HG02610 (cell line): ENCODE measurements at regions not wholly inside any gene's neighbourhood (a gene's known extent, or its start where the extent isn't known, plus 50 kb on each side); places are given as distances from the start of the nearest gene placed in this dataset.

Experiments used
- ATAC-seq: cut with Tn5 transposase; IDR thresholded peaks from one replicate; pipeline ENCODE4 v1.9.1; 2021; ENCODE audit warnings: mild to moderate bottlenecking, moderate library complexity; ENCODE audit not compliant: unreplicated experiment

DNA sequence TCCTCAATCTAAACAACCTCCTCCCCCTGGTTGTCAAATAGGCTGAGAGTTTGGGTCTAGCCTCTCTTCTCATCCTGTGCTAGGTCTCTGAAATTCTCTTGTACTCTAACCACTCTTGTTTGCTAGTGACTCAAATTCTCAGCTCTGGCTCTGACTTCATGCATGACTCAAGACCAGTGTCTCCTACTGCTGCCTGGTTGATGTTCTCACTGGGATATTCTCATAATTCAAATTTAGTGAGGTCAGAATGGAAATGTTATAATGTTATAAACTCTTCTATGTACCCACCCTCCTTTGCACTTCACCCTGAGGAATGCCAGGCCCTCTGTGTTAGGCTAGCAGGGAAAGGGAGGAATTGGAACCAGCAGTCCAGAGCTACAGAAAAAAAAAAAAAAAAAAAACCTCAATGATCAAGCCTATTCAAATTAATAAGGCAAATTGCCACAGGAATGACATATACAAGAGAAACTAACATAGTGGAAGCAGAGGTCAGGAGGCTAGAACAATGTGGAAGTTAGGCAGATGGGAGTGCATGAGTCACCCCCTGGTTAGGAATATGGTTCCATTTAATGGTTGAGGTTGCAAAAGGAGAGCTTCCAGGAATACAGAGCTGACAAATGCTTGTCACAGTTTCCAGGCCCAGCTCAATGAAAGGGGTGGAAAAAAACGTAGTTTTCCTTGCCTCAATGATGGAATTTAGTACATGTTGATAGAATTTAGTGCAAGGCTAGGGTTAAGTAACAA, 459.5 kb downstream of the RMST start:
- ATAC-seq = no peak

DNA sequence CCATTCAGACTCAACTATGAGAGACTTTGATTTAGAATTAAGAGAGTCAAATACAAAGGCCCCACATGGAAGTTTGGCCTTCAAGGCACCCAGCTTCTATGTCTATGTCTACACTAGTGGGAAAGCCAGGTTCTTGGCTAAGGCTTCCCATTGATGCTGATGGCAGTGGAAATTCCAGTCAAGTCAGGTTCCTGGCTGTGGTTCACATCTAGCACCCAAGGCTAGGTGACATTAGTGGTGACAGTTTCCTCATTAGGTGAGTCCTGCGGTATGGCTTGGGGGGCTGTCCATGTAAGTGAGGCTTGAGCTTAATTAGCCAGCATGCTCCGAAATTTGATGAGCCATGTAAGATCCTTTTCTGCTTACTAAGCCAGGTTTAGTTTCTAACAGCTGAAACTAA, 460.9 kb downstream of the RMST start:
- no peak for ATAC-seq

DNA sequence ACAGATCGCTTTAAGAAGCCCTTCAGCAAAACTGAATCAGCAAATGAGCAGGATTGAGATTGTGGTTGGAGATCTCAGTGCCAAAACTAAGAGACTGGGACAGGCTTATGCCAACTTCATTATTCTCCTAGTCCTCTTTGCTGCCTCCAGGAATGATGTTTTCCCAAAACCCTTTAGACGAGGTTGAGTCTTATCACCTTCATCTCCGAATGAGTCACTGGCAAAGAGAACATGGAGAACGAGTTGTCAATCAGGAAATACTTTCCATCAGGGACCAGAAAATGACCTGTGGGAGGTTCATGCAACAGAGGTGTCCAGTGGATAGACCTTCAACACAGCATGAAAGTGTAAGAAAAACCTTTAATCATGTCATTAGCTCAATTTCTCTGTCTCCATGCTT, 461.5 kb downstream of the RMST start:
- no peak for ATAC-seq

DNA sequence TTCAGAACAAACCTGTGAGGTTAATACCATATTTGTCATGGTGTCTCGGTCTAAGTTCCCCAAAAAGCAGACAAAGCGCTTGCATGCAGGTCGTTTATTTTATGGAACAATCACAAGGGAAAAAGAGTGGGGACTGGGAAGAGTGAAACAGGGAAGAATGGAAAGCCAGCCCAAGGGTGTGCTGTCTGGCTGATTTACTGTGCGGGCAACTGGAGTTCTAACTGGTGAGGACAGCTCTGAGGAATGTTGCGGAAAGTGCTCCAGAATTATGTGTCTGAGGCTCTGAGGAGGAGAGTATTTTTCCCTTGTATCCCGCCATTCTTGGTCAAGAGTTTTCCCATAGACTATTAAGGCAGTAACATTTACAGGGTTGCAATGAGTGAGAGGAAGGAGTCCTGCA, 465.4 kb downstream of the RMST start:
- ATAC-seq = no peak

DNA sequence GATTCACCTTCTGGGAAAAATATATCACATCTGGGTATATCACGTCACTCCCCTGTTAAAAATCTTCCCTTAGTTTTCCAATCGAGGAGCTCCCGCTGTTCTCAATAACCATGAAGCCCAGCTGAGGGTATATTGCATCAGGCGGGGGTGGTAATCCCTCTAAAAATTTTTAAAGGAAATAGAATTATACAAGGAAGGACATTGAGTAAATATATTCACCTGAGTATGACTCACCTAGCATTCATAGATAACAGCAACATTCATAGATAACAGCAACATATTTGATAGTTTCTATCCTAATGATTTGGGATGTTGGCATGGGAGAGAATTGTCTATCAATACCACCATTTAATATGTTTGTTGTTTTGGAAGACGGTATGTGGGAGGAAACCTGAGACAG, 473.6 kb downstream of the RMST start:
- no peak for ATAC-seq

DNA sequence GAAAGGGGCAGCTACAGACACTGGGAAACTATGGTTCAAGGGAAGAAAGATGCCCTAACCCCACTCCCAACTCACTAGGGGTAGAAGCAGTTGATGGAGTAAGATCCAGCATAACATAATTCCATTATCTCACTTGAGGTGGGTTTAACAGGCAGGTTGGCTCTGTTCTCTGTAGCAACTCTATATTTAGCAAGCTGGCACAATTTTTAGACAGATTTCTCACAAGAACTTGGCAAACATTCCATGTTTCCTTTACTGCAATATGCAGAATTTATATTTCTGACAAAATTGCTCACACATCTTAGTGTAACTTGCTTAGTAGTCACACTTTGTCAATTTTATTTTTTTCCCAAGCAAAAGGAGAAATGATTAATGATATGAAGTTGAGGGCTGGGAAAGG, 475.4 kb downstream of the RMST start:
- no peak for ATAC-seq

DNA sequence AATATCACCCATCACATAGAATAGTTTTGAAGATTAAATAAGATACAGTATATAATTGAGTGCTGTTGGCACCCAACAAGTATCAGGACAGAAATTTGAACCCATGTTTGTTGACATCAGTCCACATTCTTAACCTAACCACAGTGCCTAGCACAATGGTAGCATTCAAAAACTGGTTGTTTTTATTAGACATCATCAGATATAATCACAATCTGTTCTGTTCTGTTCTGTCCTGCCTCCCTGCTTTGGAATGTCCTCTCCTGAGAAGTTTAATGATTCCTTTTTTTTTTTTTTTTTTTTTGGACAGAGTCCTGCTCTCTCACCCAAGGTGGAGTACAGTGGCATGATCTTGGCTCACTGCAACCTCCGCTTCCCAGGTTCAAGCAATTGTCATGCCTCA, 476.6 kb downstream of the RMST start:
- no peak for ATAC-seq

DNA sequence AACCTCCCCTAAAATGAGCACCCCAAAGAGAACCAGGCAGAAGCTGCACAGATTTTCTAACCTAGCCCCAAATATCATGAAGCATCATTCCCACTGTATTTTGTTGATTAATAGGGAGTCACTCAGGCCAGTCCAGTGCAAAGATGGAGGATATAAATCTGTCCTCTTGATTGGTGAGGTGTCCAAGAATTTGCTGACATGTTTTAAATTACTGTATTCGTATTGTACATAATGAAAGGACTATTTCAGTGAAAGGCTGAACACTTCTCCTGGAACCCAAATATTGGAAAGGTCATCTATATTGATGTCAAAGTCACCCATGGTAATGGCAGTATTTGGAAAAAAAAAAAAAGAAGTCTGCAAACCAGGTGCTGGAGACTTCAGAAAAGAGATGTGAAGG, 477.5 kb downstream of the RMST start:
- ATAC-seq = no peak

DNA sequence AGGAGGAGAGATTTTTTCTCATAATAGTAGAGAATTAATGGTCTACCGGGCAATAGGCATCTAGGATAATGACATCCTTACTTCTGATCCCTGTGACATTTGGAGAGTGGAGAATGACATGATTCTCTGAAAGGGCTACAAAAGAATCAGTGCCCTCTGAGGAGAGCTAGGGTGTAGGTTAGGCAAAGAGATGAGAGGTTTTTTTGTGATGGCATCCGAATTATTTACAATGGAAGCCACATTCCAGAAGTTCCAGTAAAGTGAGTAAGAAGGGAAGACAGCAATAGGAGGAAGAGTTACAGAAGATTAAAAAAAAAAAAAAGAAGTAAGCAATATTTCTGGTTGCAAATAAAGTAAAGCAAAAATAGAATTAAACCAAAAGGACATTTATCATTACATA, 478.0 kb downstream of the RMST start:
- ATAC-seq = no peak

DNA sequence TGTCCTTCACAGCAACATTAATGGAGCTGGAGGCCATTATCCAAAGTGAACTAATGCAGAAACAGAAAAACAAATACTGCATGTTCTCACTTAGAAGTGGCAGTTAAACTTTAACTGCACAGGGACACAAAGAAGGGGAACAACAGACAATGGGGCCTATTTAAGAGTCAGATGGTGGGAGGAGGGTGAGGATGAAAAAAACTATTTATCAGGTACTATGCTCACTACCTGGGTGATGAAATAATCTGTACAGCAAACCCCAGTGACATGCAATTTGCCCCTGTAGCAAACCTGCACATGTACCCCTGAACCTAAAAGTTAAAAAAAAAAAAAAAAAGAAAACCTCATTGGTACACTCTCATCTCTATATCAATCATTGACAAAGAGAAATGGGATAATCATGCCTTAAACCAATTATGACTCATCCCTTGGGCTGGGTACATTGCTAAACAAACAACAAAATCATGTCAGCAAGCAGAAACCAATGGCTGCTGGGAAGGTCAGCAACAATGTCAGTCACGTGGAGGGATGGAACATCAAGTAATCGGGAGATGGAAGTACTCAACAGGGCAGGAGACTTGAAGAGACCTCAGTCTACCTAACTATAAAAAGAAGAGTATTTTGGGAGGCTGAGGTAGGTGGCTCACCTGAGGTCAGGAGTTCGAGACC, 479.2 kb downstream of the RMST start:
- ATAC-seq = no peak

DNA sequence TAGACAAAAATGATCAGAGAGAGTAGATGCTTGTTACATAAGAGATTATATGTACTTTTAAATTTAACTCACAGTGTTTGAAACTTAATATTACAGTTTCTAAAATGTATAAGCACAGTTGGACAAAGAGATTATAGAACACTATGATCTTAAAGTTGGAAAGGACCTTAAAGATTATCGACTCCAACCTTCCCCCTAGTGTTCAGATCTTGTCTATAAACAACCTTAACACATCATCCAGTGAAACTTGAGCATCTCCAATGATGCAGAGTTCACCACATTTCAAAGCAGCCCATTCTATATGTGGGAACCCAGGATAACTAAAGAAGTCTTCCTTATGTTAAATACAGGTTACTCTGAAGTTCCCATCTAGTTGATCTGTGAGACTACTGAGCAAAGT, 480.8 kb downstream of the RMST start:
- ATAC-seq = no peak

DNA sequence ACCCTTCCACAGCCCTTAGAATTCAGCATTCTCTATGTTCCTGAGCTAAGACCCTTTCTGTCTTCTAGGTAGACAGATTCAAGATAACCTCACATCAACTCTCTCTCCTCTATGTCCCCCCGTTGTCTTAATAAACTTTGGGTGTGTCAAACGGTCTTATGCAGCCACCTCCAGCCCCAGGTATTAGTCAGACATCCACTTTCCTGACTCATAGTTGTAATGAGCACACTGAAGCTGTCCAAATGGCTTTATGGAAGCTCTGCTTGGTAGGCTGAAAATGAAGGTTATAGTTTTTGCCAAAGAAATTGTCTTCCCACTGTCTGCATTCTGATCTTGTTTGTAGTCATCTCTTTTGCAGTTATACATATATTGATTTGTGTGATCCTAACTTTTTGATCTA, 482.0 kb downstream of the RMST start:
- no peak for ATAC-seq

DNA sequence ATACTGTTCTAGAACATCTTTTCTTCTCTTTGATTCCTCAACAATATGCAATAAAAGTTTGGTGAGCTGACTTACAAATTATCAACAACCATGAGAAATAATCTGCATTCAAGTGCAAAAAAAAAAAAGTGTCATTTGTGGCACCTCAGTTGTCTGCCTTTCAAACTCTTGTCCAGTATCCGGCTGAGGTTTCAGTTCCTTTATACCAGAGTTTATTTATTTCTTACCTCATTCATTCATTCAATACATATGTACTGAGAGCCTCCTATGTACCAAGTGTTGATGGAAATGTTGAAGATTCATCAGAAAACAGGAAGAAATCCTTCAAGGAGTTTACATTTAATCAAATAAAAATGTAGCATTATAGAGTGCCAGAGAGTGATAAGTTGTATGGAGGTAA, 484.1 kb downstream of the RMST start:
- no peak for ATAC-seq

DNA sequence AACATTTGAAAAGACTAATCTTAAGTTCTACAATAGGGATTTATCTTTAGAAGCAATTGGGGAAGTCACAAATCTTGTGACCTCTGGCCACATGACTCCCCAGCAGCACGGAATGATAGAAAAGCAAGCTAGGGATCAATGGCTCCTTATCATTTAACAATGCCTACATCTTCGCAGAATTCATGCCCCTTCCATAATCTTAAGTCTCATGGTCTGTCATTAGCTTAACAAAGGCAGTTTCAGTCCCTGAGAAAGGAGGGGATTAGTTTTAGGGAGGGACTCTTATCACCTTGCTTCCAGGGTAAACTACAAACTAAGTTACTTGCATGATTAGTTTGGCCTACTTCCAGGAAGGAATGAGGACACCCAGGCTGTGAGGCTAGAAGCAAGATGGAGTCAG, 486.0 kb downstream of the RMST start:
- no peak for ATAC-seq

DNA sequence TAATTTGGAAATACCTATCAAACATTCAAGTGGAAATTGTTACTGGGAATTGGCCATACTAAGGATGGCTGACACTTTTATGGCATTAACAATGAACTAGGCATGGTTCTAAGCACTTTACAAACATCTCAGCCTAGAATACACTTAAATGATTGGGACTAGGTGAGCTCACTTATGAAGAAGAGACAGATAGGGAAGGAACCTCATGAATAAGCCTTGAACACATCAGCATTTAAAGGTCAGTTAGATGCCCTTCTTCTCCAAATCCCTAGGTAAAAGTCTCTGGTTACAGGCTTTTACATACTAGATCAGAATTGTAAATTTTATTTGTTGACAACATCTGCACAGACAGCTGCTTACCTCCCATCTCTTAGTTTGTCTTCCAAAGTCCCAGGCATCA, 488.6 kb downstream of the RMST start:
- no peak for ATAC-seq

DNA sequence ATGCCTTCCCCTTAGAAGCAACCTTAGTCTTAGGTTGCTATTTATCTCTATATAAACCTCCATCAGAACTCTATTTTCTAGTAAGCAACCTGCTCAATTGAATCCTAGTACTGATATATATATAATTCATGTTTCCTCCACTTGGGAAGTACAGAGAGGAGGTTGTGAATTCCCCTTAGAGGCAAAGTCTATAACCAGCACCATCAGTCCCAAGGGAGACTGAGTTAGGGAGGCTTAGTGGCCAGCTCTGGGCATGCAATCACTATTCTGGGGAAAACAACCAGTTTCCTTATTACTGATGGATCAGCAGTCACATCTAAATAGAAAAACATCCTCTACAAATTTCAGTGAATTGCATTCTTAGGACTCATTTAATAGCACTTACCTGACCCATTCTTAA, 489.1 kb downstream of the RMST start:
- ATAC-seq = peak; percentile 75

DNA sequence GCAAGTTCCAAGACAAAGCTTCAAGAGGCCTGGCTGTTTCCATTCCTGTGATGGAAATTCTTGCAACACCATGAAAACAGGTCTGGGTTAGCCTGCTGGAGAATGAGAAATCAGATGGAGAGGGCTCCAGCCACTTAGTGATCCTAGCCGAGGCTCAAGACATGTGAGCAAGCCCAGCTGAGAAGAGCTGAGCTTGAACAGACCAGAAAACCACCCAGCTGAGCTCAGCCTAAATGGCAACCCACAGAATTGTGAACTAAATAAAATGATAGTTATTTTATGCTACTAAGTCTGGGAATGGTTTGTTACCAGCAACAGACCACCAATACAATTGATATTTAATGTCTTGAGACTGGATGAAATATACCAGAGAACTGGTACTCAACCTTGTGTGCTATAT, 494.5 kb downstream of the RMST start:
- ATAC-seq = no peak

DNA sequence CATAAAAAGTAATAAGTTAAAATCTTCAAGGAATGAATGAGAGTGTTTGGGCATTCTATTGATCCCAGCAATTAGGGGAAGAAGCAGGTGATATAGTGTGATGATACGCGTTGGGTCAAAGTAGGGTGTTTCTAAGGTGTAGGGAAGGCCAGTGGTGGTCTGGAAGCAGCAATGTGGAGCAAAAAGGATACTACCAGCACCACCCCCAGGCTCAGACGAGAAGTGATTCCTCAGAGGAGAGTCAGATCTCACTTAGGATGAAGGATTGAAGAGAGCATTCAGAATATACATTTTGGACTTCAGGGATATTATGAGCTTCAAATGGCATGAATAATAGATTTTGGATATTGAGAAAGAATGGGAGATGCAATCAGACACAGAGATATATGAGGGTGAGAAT, 497.6 kb downstream of the RMST start:
- ATAC-seq = no peak

DNA sequence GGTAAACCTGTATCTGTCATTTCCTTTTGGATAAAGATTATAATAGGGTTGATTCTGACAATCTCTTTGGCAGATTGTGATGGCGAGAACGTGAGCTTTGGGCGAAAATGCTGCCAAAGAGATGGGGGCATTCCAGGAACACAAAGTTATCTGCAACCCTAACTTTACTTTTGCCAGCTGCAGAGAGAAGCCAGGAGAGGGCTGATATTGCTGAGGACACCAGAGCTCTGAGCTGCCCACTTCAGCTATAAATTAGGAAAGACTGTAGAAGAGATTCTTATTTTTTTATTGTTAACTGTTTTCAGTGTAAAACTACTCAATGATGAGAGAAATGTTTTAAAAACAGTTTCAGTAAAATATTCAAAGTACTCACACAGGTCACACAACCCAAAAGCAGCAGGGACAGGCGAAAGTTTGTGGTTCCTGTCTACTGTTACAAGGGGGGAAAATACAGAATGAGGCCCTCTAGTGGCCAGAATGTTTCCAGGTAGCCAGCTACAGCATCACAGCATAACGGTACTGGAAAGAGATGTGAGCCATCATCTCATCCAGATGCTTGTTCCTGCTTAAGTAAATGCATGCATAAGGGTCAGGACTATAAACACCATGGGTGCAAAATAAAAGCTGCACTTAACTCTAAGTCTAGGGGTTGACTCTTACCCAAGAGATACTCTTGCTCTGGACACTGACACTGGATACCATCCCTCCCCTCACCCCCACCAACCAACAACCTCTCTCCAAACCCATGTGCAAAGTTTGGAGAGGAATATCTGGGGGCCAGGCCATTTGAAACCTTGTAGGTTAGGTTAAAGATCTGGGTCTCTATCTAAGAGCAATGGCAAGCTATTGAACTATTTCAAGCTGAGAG, 498.4 kb downstream of the RMST start:
- ATAC-seq = peak; percentile 87

DNA sequence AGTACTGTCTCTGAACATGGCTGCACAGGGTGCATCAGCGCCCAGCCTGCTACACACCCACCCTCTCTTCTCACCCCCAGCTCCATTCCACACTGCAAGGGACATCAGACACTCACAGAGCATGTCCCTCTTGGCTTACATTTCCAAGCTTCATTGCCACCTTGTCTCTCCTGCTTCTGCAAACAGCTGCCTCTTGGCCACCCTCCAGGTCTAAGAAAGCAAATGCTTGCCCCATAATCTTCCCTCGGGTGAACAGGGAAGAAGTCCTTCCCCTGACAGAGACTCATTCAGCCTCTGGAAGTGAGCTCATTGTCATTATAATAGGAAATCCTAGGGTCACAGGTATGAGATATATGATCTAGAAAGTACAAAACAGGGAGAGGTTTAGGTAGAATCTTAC, 505.2 kb downstream of the RMST start:
- no peak for ATAC-seq

DNA sequence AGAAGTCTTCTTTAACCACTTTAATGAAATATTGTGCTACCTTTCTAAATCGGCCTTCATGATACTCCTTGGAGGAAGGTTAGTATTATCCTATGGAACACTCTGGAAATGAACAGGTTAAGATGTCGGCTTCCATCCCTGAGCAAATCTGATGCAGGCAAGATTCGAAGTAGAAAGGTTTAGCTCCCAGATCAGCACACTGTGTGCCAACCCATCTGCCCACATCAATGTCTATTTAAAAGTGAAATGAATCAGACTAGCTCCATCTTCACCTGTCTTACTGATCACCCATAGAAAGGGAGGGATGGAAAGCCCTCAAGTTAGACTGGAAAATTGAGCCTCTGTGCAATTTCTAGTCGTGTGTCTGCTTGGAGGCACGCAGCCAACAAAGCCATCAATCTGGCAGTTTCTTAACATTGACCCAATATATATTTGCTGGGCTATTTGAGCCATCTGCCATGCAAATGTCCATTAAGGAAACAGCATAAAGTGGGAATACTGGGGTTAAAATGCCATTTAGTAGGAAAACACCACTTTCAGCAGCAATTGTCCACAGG, 506.1 kb downstream of the RMST start:
- ATAC-seq = no peak
